HL-60/S4 treated with retinoic acid at 250 ng/mL for 4 days and 3 days (cell line): ENCODE measurements at regions not wholly inside any gene's neighbourhood (a gene's known extent, or its start where the extent isn't known, plus 50 kb on each side); places are given as distances from the start of the nearest gene placed in this dataset.

Source experiments
- in situ Hi-C: fragments of 300-500 bp; cut with MboI; formaldehyde crosslinking; loops from 2 replicates; pipeline ENCODE4 v1.7.0; 2022; ENCODE audit warnings: low sequenced_read_pairs

- in situ Hi-C loops, result no loop called here
These were observed 1142.0 kb upstream of the TMEFF2 start for GRCh38 chr2:193336781-193337180.

DNA sequence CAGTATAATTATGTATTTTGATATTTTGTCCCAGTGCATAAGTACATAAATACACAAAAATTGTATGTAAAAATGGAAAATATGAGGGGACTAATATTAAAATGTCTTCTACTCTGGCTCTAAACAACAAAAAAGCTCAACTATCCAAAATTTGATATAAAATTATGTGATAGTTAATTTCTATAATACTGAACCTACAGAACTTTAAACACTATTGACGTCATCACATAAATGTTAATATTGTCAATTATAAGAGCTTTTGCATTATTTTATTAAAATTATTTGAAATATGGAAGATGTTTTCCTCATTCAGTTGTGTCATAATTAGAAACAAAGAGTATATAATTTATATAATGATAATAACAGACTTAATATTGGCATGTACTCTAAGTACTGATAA lies 1139.7 kb upstream of the TMEFF2 start:
- in situ Hi-C loops, result no loop called here

GRCh38 chr2:193333539-193333938 lies 1138.8 kb upstream of the TMEFF2 start:
- in situ Hi-C loops, result no loop called here

DNA sequence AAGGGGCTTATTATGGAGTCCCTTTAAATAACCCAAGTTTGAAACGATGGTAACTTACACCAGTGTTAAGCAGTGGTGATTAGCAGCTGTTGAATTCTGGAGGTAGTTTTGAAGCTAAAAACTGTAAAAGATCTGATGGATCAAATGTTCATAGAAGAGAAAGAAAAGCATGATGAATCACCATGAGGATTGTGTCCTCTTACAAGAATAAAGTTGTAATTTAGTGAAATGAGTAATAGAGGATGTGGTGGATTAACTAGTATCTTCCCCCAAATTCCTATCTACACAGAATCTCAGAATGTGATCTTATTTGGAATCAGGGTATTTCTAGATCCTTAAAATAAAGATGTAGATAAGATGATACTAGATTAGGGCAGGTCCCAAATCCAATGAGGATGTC lies 1138.2 kb upstream of the TMEFF2 start:
- in situ Hi-C loops, result no loop called here

DNA sequence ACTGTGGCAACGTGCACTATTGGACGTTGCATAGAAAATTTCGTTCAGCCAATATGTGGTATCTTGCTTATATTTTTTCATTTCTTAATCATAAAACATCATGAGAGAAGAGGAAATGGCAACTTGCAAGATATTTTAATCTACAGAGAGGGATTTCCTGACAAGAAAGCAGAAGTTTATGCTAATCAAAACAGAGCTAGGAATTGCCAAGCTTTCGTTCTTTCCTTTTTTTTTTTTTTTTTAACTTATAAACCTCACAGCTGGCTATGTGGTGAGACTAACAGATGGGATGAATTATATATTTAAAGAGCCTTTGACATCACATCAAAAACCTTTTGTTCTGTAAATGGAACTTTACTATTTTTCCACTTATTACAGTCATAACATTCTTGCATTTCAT lies 1136.9 kb upstream of the TMEFF2 start:
- in situ Hi-C loops, result no loop called here

GRCh38 chr2:193326296-193326695 lies 1131.6 kb upstream of the TMEFF2 start:
- in situ Hi-C loops, result no loop called here

- in situ Hi-C loops, result no loop called here
These were observed 1120.8 kb upstream of the TMEFF2 start for GRCh38 chr2:193315428-193316091.

DNA sequence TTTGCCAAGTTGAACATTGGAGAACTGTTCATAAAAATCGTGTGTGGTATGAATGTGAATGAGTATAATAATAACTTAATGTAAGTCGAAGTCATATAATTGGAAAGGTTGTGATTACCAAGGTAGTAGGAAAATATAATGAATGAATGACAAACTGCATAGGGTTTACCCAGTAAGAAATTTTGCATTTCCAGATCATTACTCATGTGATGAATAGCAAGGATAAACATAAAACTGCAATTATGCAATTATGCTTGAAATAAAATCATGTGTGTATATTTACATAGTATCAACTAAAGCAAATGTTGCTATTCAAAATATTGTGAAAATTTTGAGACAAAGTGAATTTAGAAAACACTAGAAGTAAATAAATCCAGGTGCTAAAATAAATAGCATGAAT lies 1108.7 kb upstream of the TMEFF2 start:
- in situ Hi-C loops, result no loop called here

DNA sequence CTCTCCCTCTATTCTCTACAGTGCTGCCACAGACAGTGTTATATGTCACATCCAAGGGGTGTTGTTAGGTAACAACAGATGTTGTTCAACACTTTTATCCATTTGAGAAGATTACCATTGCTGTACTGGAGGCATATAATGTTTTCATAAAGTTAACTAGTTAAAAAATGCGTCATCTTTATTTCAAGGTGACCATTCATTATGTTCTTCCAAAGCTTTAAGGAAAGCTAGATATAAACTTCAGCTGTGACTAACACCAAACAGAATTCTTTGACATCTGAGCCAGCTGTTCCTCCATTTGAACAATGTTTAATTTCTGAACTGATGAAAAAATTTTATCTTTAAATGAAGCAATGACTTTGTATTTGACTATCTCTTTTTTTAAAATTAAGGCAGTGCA lies 1099.6 kb upstream of the TMEFF2 start:
- in situ Hi-C loops, result no loop called here

DNA sequence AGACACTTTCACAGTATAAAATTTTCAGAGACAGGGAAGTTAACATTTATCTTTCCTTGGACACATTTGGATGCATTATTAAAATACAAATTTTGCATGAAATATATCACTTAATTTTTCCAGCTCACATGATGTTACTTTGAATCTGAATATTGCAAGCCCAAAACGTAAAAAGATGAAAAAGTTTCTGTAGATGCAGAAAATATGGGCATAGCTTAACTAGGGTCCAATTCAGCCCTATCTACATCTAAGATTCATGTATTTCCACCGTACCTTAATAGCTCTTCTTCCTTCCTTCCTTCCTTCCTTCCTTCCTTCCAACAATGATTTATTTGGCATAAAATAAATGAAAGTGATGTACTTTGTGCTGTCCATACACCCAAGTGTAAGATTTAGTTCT lies 1084.6 kb upstream of the TMEFF2 start:
- in situ Hi-C loops, result no loop called here

- in situ Hi-C loops, result no loop called here
These were observed 1082.3 kb upstream of the TMEFF2 start for GRCh38 chr2:193276988-193277387.

DNA sequence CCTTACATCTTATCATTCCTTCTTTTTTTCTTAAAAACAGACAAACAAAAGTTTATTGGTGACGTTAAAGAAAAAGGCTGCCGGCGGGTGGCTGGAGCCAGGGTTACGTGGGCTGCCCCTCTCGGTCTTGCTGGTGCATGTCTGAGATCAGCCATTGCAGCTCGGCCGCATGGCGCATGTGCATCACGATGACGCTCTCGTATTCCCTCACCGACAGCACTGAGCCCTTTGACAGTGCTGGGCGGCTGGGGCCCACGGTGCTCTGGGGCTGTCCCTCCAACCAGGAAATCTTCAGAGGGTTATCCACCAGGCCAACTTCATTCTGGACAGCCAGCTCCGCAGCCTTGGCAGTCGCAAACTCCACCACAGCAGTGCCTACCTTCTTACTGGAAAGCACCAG lies 1081.8 kb upstream of the TMEFF2 start:
- in situ Hi-C loops, result no loop called here

DNA sequence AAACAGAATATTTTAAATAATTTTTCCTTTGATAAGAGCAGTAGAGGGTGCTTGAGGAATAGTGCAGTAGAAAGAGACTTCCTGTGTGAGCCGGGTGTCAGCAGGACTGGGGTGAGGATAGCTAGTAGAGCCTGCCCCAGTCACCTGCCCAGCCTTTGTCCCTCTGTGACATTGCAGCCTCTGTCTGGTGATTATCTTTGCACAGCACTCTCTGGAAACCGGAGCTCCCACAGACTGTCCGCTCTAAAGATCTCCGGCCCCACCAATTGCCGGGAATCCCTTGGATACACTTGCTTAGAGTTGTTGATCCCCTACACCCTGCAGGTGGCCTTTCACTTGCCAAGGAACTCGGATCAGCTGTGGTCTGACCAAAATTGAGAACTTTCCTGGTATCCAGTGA lies 1081.3 kb upstream of the TMEFF2 start:
- in situ Hi-C loops, result no loop called here

GRCh38 chr2:193272011-193272410 lies 1077.3 kb upstream of the TMEFF2 start:
- in situ Hi-C loops, result no loop called here

GRCh38 chr2:193270816-193271215 lies 1076.1 kb upstream of the TMEFF2 start:
- in situ Hi-C loops, result no loop called here

- in situ Hi-C loops, result no loop called here
These were observed 1072.8 kb upstream of the TMEFF2 start for GRCh38 chr2:193267496-193268002.

DNA sequence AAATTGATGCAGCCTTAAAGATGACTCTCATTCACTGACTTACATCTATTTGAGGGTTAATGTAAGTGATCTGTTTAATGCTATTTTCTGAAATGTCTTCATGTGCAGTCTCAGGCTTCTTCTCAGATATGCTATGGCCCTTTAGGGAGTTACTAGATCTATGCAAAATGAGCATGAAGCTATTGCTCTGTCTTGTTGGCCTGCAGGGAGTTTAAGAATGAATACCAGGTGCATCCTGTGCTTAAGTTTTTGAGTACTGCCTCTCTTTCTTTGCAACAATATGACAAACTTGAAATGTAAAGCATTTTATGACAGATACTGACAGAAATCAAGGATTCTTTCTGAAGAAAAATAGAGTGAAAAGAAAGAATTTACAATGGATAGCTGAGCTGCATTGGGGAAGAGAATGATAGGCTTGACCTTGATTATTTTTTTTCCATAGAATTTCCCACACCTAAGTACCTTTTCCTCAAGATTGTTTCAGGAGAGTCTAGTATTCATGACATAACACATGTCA lies 1058.3 kb upstream of the TMEFF2 start:
- in situ Hi-C loops, result no loop called here

- in situ Hi-C loops, result no loop called here
These were observed 1057.2 kb upstream of the TMEFF2 start for GRCh38 chr2:193251909-193252308.

- in situ Hi-C loops, result no loop called here
These were observed 1055.7 kb upstream of the TMEFF2 start for GRCh38 chr2:193250389-193250788.

DNA sequence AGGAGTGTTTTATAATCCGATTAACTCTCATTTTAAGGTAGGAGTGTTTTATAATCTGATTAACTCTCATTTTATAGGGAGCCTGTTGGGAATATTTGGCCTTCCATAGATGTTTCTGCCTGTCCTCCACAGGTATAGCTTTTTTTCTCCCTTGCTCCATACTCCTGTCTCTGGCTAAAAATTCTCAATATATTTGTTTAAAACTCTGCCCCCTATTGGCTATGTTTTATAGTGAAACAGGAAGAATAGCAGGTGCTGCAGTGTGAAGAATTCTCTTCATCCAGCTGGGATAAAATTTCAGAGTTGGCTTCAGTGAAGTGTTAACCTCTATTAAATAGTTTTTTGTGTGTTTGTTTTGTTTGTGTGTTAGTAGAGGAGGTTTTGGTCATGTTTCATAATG lies 1046.0 kb upstream of the TMEFF2 start:
- in situ Hi-C loops, result no loop called here

DNA sequence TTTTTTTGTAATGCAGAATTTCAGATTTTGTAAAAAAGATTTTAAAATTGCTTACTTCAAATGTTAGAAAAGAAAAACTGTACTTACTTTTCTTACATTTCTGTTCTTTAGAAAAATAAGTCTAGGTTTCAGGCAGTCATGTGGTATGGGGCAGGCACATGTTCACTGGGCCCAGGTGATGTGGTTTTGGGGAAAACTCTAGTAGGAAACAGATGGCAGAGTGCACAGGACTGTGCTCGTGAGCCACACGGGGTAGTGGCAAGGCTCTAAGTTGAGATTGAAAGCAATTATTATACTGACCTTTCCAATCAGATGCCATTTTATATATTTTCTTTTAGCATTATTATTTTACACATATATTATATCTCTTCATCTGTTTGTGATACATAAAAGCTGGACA lies 1036.9 kb upstream of the TMEFF2 start:
- in situ Hi-C loops, result no loop called here

- in situ Hi-C loops, result no loop called here
These were observed 1033.5 kb upstream of the TMEFF2 start for GRCh38 chr2:193228276-193228675.

GRCh38 chr2:193222454-193222853 lies 1027.7 kb upstream of the TMEFF2 start:
- in situ Hi-C loops, result no loop called here
